HCT116 (cell line): ENCODE measurements at regions not wholly inside any gene's neighbourhood (a gene's known extent, or its start where the extent isn't known, plus 50 kb on each side); places are given as distances from the start of the nearest gene placed in this dataset.
"Not testable (repeated sequence)": the region's sequence is repeated elsewhere in the genome, so short reads cannot be mapped to it uniquely, and the experiment has no call there.

ENCODE experiments used
- EZH2 ChIP-seq: fragments of 200-600 bp; sonication (generic); IDR thresholded peaks from 2 replicates; pipeline ENCODE4 v1.6.1; 2017; ENCODE audit warnings: antibody characterized with exemption, mixed run types
- EZH2phosphoT487 ChIP-seq: fragments of 200-600 bp; IDR thresholded peaks from 2 replicates; pipeline ENCODE4 v1.6.1; 2018; ENCODE audit warnings: antibody characterized with exemption, borderline replicate concordance
- FOSL1 ChIP-seq: IDR thresholded peaks from 2 replicates; pipeline ENCODE4 v1.6.1; 2012; ENCODE audit warnings: low read depth
- POLR2A ChIP-seq: IDR thresholded peaks from 2 replicates; pipeline ENCODE4 v1.7.0; 2011; ENCODE audit warnings: borderline replicate concordance; ENCODE audit not compliant: insufficient read depth, insufficient read length; ENCODE audit errors: extremely low read depth
- POLR2AphosphoS5 ChIP-seq: IDR thresholded peaks from 2 replicates; pipeline ENCODE4 v1.6.1; 2011; ENCODE audit warnings: mild to moderate bottlenecking, low read depth, low read length, moderate library complexity
- SIN3A ChIP-seq: IDR thresholded peaks from 2 replicates; pipeline ENCODE4 v1.6.1; 2012; ENCODE audit warnings: low read depth
- ZNF274 ChIP-seq: fragments of 200-500 bp; sonication (Bioruptor generic); IDR thresholded peaks from 2 replicates; pipeline ENCODE4 v1.6.1; 2014; ENCODE audit warnings: mild to moderate bottlenecking, low read depth, low read length, inconsistent platforms
- TF ChIP-seq, protein P1 (sequence below), 3 experiments: fragments of 200-600 bp in 1 of 3; sonication (generic) in 1 of 3; IDR thresholded peaks in 2 of 3; conservative IDR thresholded peaks in 1 of 3; 2 replicates each; pipeline ENCODE4 v1.5.1; 2012 to 2017; ENCODE audit warnings: low read depth in 2 of 3, low read length in 2 of 3, antibody characterized with exemption in 1 of 3, borderline replicate concordance in 1 of 3, control low read depth in 1 of 3, mild to moderate bottlenecking in 1 of 3, mixed read lengths in 1 of 3, mixed run types in 1 of 3, moderate library complexity in 1 of 3; ENCODE audit not compliant: insufficient read depth in 1 of 3
- TF ChIP-seq, protein P2 (sequence below): IDR thresholded peaks from 2 replicates; pipeline ENCODE4 v1.6.1; 2012
- TF ChIP-seq, protein P3 (sequence below): IDR thresholded peaks from 2 replicates; pipeline ENCODE4 v1.6.1; 2012; ENCODE audit warnings: low read depth

DNA sequence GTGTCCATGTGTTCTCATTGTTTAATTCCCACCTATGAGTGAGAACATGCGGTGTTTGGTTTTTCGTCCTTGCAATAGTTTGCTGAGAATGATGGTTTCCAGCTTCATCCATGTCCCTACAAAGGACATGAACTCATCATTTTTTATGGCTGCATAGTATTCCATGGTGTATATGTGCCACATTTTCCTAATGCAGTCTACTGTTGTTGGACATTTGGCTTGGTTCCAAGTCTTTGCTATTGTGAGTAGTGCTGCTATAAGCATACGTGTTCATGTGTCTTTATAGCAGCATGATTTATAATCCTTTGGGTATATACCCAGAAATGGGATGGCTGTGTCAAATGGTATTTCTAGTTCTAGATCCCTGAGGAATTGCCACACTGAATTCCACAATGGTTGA lies 144.1 kb upstream of the CCZ1B start:
- TF ChIP-seq, protein P1, sequence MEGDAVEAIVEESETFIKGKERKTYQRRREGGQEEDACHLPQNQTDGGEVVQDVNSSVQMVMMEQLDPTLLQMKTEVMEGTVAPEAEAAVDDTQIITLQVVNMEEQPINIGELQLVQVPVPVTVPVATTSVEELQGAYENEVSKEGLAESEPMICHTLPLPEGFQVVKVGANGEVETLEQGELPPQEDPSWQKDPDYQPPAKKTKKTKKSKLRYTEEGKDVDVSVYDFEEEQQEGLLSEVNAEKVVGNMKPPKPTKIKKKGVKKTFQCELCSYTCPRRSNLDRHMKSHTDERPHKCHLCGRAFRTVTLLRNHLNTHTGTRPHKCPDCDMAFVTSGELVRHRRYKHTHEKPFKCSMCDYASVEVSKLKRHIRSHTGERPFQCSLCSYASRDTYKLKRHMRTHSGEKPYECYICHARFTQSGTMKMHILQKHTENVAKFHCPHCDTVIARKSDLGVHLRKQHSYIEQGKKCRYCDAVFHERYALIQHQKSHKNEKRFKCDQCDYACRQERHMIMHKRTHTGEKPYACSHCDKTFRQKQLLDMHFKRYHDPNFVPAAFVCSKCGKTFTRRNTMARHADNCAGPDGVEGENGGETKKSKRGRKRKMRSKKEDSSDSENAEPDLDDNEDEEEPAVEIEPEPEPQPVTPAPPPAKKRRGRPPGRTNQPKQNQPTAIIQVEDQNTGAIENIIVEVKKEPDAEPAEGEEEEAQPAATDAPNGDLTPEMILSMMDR (IDR thresholded peaks at IDR 0.05 in 2 of 3, conservative IDR thresholded peaks at IDR 0.05 in 1 of 3; ENCODE audit: borderline replicate concordance in 1 of 3, insufficient read depth in 1 of 3, low read depth in 2 of 3, low read length in 2 of 3) = not testable (repeated sequence)
- not testable (repeated sequence) for TF ChIP-seq FOSL1, EZH2, ZNF274, SIN3A, EZH2phosphoT487, POLR2A, POLR2AphosphoS5
- TF ChIP-seq, protein P2, sequence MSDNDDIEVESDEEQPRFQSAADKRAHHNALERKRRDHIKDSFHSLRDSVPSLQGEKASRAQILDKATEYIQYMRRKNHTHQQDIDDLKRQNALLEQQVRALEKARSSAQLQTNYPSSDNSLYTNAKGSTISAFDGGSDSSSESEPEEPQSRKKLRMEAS = not testable (repeated sequence)
- TF ChIP-seq, protein P3, sequence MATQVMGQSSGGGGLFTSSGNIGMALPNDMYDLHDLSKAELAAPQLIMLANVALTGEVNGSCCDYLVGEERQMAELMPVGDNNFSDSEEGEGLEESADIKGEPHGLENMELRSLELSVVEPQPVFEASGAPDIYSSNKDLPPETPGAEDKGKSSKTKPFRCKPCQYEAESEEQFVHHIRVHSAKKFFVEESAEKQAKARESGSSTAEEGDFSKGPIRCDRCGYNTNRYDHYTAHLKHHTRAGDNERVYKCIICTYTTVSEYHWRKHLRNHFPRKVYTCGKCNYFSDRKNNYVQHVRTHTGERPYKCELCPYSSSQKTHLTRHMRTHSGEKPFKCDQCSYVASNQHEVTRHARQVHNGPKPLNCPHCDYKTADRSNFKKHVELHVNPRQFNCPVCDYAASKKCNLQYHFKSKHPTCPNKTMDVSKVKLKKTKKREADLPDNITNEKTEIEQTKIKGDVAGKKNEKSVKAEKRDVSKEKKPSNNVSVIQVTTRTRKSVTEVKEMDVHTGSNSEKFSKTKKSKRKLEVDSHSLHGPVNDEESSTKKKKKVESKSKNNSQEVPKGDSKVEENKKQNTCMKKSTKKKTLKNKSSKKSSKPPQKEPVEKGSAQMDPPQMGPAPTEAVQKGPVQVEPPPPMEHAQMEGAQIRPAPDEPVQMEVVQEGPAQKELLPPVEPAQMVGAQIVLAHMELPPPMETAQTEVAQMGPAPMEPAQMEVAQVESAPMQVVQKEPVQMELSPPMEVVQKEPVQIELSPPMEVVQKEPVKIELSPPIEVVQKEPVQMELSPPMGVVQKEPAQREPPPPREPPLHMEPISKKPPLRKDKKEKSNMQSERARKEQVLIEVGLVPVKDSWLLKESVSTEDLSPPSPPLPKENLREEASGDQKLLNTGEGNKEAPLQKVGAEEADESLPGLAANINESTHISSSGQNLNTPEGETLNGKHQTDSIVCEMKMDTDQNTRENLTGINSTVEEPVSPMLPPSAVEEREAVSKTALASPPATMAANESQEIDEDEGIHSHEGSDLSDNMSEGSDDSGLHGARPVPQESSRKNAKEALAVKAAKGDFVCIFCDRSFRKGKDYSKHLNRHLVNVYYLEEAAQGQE = not testable (repeated sequence)
